ENCODE measurements at regions not wholly inside any gene's neighbourhood (a gene's known extent, or its start where the extent isn't known, plus 50 kb on each side); places are given as distances from the start of the nearest gene placed in this dataset.

GRCh38 chr15:96701877-96702276 lies 371.4 kb downstream of the NR2F2 start:
- Histone ChIP-seq H3K27me3 (ENCODE audit: control insufficient read depth in 3 of 3, insufficient read depth in 3 of 3, low read length in 2 of 3) (no peaks in the 10 kb centered on the region), H3K27ac (ENCODE audit: low read depth in 1 of 2, low read length in 1 of 2) (no peak overlapping the region), H3K36me3 (ENCODE audit: control insufficient read depth in 4 of 4, insufficient read depth in 4 of 4, low read length in 4 of 4) (no peaks in the 10 kb centered on the region), H3K9ac (ENCODE audit: insufficient read depth in 1 of 2, low read length in 2 of 2) (no peak overlapping the region), H3K9me3 (ENCODE audit: control insufficient read depth in 4 of 4, insufficient read depth in 3 of 4, low read length in 3 of 4) (no peaks in the 10 kb centered on the region), H3K4me1 (ENCODE audit: control insufficient read depth in 5 of 5, insufficient read depth in 5 of 5, low read length in 5 of 5) (peaks cover 0 to 14% (median 0%) of the 10 kb centered on the region in 5 donors), H3K4me3 (no peak overlapping the region)
- ATAC-seq (ENCODE audit: insufficient read depth, low FRiP score) (no peak), DNase-seq (peak in 2 of 3 donors; percentile 19 to 29)
- 55 to 69% methylated on average over 2 of the region's 2 CpGs for WGBS, 2 donors
- TF ChIP-seq CTCF (IDR thresholded peaks at IDR 0.05; ENCODE audit: control extremely low read depth, extremely low read depth) = no peak

- H3K27me3 ChIP-seq (ENCODE audit: control insufficient read depth in 3 of 3, insufficient read depth in 3 of 3, low read length in 2 of 3) = no peaks in the 10 kb centered on the region
- H3K4me3 ChIP-seq = no peak overlapping the region
- no peak overlapping the region for H3K27ac ChIP-seq (ENCODE audit: low read depth in 1 of 2, low read length in 1 of 2)
- peaks cover 0 to 14% (median 0%) of the 10 kb centered on the region in 5 donors for H3K4me1 ChIP-seq (ENCODE audit: control insufficient read depth in 5 of 5, insufficient read depth in 5 of 5, low read length in 5 of 5)
- no peaks in the 10 kb centered on the region for H3K36me3 ChIP-seq (ENCODE audit: control insufficient read depth in 4 of 4, insufficient read depth in 4 of 4, low read length in 4 of 4)
- no peak for TF ChIP-seq CTCF (IDR thresholded peaks at IDR 0.05; ENCODE audit: control extremely low read depth, extremely low read depth)
- DNase-seq = peak in 1 of 3 donors; percentile 33
- WGBS, 2 donors = 48 to 54% methylated on average over 4 of the region's 4 CpGs
- no peak for ATAC-seq (ENCODE audit: insufficient read depth, low FRiP score)
- H3K9me3 ChIP-seq (ENCODE audit: control insufficient read depth in 4 of 4, insufficient read depth in 3 of 4, low read length in 3 of 4) = no peaks in the 10 kb centered on the region
- no peak overlapping the region for H3K9ac ChIP-seq (ENCODE audit: insufficient read depth in 1 of 2, low read length in 2 of 2)
Measured at GRCh38 chr15:96702589-96702988, 372.1 kb downstream of the NR2F2 start.

- Histone ChIP-seq H3K27ac (ENCODE audit: low read depth in 1 of 2, low read length in 1 of 2) (no peak overlapping the region), H3K36me3 (ENCODE audit: control insufficient read depth in 4 of 4, insufficient read depth in 4 of 4, low read length in 4 of 4) (no peaks in the 10 kb centered on the region), H3K4me1 (ENCODE audit: control insufficient read depth in 5 of 5, insufficient read depth in 5 of 5, low read length in 5 of 5) (peaks cover 0 to 14% (median 0%) of the 10 kb centered on the region in 5 donors), H3K9me3 (ENCODE audit: control insufficient read depth in 4 of 4, insufficient read depth in 3 of 4, low read length in 3 of 4) (no peaks in the 10 kb centered on the region), H3K27me3 (ENCODE audit: control insufficient read depth in 3 of 3, insufficient read depth in 3 of 3, low read length in 2 of 3) (no peaks in the 10 kb centered on the region), H3K9ac (ENCODE audit: insufficient read depth in 1 of 2, low read length in 2 of 2) (no peak overlapping the region), H3K4me3 (no peak overlapping the region)
- TF ChIP-seq CTCF (IDR thresholded peaks at IDR 0.05; ENCODE audit: control extremely low read depth, extremely low read depth) = no peak
- 33 to 47% methylated on average over 3 of the region's 3 CpGs for WGBS, 2 donors
- ATAC-seq (ENCODE audit: insufficient read depth, low FRiP score) (no peak), DNase-seq (no peak)
Measured at GRCh38 chr15:96703091-96703490, 372.6 kb downstream of the NR2F2 start.

All from lung (tissue), 11 donors.